ENCODE measurements at regions not wholly inside any gene's neighbourhood (a gene's known extent, or its start where the extent isn't known, plus 50 kb on each side); places are given as distances from the start of the nearest gene placed in this dataset.

DNA sequence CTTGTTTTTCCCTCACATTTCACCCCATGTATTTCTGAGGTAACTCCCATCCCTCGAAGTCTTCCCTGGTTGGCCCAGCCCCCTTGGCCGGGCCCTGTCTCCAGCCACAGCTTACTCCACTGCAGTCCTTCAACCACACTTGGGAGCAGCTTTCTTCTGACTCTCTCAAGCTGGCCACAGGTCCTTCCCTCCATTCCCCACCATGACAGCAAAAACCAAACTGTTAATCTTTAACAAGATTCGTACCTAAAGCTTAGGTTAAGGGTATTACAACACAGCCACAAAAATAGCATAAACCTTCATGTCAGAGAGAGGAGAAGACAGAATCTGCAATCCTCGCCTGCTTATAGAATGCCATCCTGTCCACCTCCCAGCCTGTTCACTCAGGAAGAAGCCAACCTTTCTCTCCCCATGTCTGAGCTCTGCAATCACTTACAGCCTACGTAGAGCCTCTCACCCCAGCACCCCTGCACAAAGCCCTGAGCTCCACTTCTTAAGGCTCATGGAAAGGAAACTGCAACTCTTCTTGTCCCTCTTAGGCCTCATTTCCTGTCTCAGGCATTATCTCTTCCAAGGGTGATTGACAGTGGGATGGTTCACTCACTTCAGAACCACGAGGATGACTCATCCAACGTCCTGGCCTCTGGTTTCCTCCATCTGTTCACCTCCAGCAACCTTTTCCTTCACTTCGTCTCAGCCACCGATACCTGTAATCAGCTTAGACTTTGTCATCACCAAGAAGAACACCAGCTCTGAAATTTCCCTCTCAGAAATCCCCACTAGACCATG lies 72.8 kb downstream of the CD2 start:
- TF ChIP-seq, protein P1, sequence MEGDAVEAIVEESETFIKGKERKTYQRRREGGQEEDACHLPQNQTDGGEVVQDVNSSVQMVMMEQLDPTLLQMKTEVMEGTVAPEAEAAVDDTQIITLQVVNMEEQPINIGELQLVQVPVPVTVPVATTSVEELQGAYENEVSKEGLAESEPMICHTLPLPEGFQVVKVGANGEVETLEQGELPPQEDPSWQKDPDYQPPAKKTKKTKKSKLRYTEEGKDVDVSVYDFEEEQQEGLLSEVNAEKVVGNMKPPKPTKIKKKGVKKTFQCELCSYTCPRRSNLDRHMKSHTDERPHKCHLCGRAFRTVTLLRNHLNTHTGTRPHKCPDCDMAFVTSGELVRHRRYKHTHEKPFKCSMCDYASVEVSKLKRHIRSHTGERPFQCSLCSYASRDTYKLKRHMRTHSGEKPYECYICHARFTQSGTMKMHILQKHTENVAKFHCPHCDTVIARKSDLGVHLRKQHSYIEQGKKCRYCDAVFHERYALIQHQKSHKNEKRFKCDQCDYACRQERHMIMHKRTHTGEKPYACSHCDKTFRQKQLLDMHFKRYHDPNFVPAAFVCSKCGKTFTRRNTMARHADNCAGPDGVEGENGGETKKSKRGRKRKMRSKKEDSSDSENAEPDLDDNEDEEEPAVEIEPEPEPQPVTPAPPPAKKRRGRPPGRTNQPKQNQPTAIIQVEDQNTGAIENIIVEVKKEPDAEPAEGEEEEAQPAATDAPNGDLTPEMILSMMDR (IDR thresholded peaks at IDR 0.05; ENCODE audit: low read depth, low read length), result no peak
- TF ChIP-seq POLR2A (IDR thresholded peaks at IDR 0.05; ENCODE audit: extremely low read depth, insufficient read length), result no peak
- TF ChIP-seq MYC (IDR thresholded peaks at IDR 0.05; ENCODE audit: low read depth, low read length), result 0 out of 2 replicates have a peak, but pooled peaks have one; percentile 19
- TF ChIP-seq, protein P2, sequence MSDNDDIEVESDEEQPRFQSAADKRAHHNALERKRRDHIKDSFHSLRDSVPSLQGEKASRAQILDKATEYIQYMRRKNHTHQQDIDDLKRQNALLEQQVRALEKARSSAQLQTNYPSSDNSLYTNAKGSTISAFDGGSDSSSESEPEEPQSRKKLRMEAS (IDR thresholded peaks at IDR 0.05; ENCODE audit: low read depth, low read length), result no peak; the same call in 1 of the 2 replicates
- peak; percentile 89 for DNase-seq (ENCODE audit: low read depth)
- H3K4me3 ChIP-seq (ENCODE audit: low read depth, low read length), result peak overlapping the region; percentile 27

DNA sequence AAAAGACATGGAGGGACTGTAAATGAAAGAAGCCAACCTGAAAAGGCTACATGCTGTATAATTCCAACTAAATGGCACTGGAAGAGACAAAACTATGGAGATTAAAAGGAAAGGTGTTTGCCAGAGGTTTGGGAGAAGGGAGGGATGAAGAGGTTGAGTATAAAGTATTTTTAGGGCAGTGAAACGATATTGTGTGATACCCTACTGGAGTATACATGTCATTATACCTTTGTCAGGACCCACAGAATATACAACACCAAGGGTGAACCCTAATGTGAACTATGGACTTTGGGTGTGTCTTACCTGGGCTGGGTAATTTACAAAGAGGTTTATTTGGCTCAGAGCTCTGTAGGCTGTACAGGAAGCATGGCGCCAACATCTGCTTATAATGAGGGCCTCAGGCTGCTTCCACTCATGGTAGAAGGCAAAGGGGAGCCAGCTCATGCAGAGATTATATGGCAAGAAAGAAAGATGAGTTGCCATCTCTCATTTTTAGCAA lies 73.4 kb downstream of the CD2 start:
- DNase-seq (ENCODE audit: low read depth), result no peak
- TF ChIP-seq, protein P1 (IDR thresholded peaks at IDR 0.05; ENCODE audit: low read depth, low read length), result no peak
- TF ChIP-seq, protein P2 (IDR thresholded peaks at IDR 0.05; ENCODE audit: low read depth, low read length), result no peak
- TF ChIP-seq MYC (IDR thresholded peaks at IDR 0.05; ENCODE audit: low read depth, low read length) (no peak), POLR2A (IDR thresholded peaks at IDR 0.05; ENCODE audit: extremely low read depth, insufficient read length) (no peak)
- no peak overlapping the region for H3K4me3 ChIP-seq (ENCODE audit: low read depth, low read length)

DNA sequence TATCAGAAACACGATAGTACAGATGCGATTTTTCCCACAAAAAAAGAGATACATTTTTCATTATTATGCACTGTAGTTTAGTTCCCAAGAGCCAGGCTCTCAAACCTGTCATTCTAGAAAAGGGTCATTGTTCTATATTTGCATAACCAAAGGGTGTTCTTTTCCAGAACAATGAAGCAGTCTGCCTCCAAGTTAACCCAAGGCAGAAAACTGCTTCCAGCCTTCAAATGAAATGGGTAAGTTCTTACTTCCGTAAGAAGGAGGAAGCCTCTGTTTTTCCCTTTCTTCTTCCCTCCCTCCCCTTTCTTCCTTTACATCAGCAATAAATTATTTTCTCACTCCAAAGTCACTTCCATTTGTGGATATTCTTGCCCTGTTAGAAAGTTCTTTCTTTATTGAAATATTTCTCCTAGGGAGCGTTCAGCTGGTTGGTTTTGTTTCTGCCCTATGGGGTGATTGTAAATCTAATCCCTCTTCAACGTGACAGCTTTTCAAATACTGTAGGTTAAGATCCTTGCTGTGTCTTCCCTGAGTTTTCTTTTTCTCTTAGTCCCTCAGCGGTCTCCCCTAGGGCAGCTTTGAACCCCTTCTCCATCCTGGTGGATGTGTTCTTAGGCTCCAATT lies 77.3 kb upstream of the PTGFRN start:
- H3K4me3 ChIP-seq (ENCODE audit: low read depth, low read length), result no peak overlapping the region
- TF ChIP-seq, protein P2 (IDR thresholded peaks at IDR 0.05; ENCODE audit: low read depth, low read length), result no peak
- TF ChIP-seq, protein P1 (IDR thresholded peaks at IDR 0.05; ENCODE audit: low read depth, low read length), result no peak
- TF ChIP-seq MYC (IDR thresholded peaks at IDR 0.05; ENCODE audit: low read depth, low read length) (no peak), POLR2A (IDR thresholded peaks at IDR 0.05; ENCODE audit: extremely low read depth, insufficient read length) (no peak)
- no peak for DNase-seq (ENCODE audit: low read depth)

DNA sequence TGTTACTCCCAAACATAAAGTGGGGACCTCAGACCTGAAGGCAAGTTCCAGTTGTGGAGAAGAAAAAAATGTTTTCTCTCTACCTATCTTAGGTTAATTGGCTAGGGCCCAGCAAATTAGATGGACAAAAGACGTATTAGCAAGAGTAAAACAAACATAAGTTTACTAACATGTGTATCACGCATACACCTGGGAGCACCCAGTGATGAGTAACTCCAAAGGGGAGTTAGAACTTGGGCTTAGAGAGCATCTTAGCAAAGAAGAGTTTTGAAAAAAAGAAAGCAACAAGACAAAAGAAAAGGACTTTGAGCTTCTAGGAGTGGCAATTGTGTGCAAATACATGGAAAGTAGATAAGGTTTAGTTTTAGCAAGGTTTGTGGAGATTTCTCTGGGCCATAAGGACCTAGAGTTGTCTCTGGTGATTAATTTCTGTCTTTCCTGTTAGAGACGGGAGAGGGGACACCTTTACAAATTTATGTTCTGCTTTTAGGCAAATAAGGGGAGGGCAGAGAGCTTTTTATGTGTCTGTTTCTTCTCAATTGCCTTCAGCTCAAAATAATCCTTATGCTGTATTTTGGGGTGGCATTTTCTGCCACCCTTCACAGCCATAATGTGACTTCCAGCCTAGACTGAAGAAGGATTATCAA lies 76.7 kb upstream of the PTGFRN start:
- TF ChIP-seq POLR2A (IDR thresholded peaks at IDR 0.05; ENCODE audit: extremely low read depth, insufficient read length) (no peak), MYC (IDR thresholded peaks at IDR 0.05; ENCODE audit: low read depth, low read length) (no peak)
- TF ChIP-seq, protein P1 (IDR thresholded peaks at IDR 0.05; ENCODE audit: low read depth, low read length), result no peak
- DNase-seq (ENCODE audit: low read depth), result no peak
- no peak overlapping the region for H3K4me3 ChIP-seq (ENCODE audit: low read depth, low read length)

DNA sequence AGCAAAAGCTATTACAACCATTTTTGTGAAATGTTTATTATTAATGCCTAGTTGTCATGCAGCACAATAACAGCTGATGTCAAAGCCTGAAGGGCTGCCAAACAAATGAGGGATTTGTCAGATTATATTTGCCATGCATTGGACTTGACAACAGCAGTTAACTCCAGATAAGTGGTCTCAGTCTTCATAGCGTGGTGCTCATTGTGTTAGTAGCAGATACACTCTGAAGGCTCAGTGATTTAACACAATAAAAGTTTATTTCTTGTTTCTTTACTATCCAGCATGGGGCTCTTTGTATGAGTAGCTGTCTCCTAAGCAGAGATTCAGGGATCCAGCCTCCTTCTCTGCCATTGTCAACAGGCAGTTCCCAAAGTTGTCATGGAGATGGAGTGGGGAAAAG lies 76.0 kb upstream of the PTGFRN start:
- no peak overlapping the region for H3K4me3 ChIP-seq (ENCODE audit: low read depth, low read length)

More for the DNA sequence above, 76.0 kb upstream of the PTGFRN start:
- TF ChIP-seq, protein P2 (IDR thresholded peaks at IDR 0.05; ENCODE audit: low read depth, low read length), result no peak
- TF ChIP-seq, protein P1 (IDR thresholded peaks at IDR 0.05; ENCODE audit: low read depth, low read length), result no peak
- no peak for TF ChIP-seq MYC (IDR thresholded peaks at IDR 0.05; ENCODE audit: low read depth, low read length)
- no peak for TF ChIP-seq POLR2A (IDR thresholded peaks at IDR 0.05; ENCODE audit: extremely low read depth, insufficient read length)
- DNase-seq (ENCODE audit: low read depth), result no peak

All from NB4 (cell line).